Neural cell (in vitro differentiated cells): ENCODE measurements at regions not wholly inside any gene's neighbourhood (a gene's known extent, or its start where the extent isn't known, plus 50 kb on each side); places are given as distances from the start of the nearest gene placed in this dataset.

Experiments
- TAF1 ChIP-seq: IDR thresholded peaks from 2 replicates; pipeline ENCODE4 v1.6.1; 2012; ENCODE audit warnings: low read depth
- TF ChIP-seq, protein P1 (sequence below): fragments of 450-650 bp; IDR thresholded peaks from 2 replicates; pipeline ENCODE4 v1.5.1; 2014; ENCODE audit warnings: antibody characterized with exemption, mild to moderate bottlenecking, moderate library complexity; ENCODE audit not compliant: poor library complexity, severe bottlenecking

DNA sequence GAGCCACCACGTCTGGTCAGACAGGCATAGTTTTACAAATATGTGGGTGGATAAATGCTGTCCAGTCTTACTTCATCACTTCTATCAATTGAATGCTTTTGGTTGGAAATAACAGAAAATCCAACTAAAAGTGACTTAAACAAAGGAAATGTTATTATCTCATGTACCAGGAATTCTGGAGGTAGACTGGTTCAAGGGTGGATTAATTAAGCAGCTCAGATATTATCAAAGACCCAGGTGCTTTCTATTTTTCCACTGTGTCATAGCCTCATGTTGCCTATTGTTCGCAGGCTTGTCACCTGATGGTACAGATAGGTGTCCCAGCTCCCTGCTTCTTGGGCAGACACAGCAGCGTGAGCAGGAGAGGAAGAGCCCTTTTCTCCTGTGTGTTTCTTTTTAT, 156.1 kb upstream of the CTBP2 start:
- TF ChIP-seq TAF1 = no peak
- TF ChIP-seq, protein P1, sequence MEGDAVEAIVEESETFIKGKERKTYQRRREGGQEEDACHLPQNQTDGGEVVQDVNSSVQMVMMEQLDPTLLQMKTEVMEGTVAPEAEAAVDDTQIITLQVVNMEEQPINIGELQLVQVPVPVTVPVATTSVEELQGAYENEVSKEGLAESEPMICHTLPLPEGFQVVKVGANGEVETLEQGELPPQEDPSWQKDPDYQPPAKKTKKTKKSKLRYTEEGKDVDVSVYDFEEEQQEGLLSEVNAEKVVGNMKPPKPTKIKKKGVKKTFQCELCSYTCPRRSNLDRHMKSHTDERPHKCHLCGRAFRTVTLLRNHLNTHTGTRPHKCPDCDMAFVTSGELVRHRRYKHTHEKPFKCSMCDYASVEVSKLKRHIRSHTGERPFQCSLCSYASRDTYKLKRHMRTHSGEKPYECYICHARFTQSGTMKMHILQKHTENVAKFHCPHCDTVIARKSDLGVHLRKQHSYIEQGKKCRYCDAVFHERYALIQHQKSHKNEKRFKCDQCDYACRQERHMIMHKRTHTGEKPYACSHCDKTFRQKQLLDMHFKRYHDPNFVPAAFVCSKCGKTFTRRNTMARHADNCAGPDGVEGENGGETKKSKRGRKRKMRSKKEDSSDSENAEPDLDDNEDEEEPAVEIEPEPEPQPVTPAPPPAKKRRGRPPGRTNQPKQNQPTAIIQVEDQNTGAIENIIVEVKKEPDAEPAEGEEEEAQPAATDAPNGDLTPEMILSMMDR = no peak
